PC-3 (cell line): ENCODE measurements at regions not wholly inside any gene's neighbourhood (a gene's known extent, or its start where the extent isn't known, plus 50 kb on each side); places are given as distances from the start of the nearest gene placed in this dataset.
A peak's percentile ranks its signal among the peaks of the same experiment; 100 is the strongest.

ENCODE experiments used
- ATAC-seq: fragments of 200-7000 bp; cut with Tn5 transposase; 2 replicates; pipeline ENCODE4 v1.9.1; 2020; ENCODE audit warnings: mild to moderate bottlenecking, moderate library complexity
- BruUV-seq: library from RNA; stranded (reverse); fragments of 400-500 nt; replicated peaks from 2 replicates; lab custom pipeline; 2021; lab: Mats Ljungman, UMichigan
- CTCF ChIA-PET: fragments of 300-600 bp; sonication (Branson Sonifier 250); formaldehyde crosslinking; loops from one replicate; lab custom pipeline; 2022; ENCODE audit warnings: antibody characterized with exemption; lab: Charles Lee
- POLR2A ChIA-PET: fragments of 300-600 bp; sonication (Branson Sonifier 250); formaldehyde crosslinking; loops from one replicate; lab custom pipeline; 2022; ENCODE audit warnings: antibody characterized with exemption; ENCODE audit not compliant: unreplicated experiment; lab: Charles Lee
- DNase-seq: peaks from one replicate; pipeline ENCODE4 v3.0.0-alpha.2; 2015
- H2AFZ ChIP-seq: fragments of 300-600 bp; sonication (generic); 2 replicates; pipeline ENCODE4 v1.6.0; 2016; ENCODE audit warnings: antibody characterized with exemption, low read length
- H3F3A ChIP-seq: fragments of 300-600 bp; sonication (generic); one replicate; pipeline ENCODE4 v1.6.0; 2017; ENCODE audit warnings: antibody characterized with exemption, low read length, control low read depth, mild to moderate bottlenecking; ENCODE audit not compliant: unreplicated experiment
- H3K27ac ChIP-seq: fragments of 300-600 bp; sonication (generic); 2 replicates; pipeline ENCODE4 v1.5.1; 2016; ENCODE audit warnings: mild to moderate bottlenecking, low read length
- H3K27me3 ChIP-seq: fragments of 300-600 bp; sonication (generic); 2 replicates; pipeline ENCODE4 v1.6.1; 2016; ENCODE audit warnings: low read length, mixed read lengths
- H3K36me3 ChIP-seq: fragments of 300-600 bp; sonication (generic); 2 replicates; pipeline ENCODE4 v1.6.1; 2016; ENCODE audit warnings: low read depth, mixed run types, low read length, mixed read lengths
- H3K4me1 ChIP-seq: fragments of 300-600 bp; sonication (generic); 2 replicates; pipeline ENCODE4 v1.5.1; 2016; ENCODE audit warnings: low read length; ENCODE audit not compliant: insufficient read depth
- H3K4me2 ChIP-seq: fragments of 300-600 bp; sonication (generic); 2 replicates; pipeline ENCODE4 v1.6.0; 2016; ENCODE audit warnings: low read length
- H3K4me3 ChIP-seq: fragments of 300-600 bp; sonication (generic); 2 replicates; pipeline ENCODE4 v1.5.1; 2016; ENCODE audit warnings: mild to moderate bottlenecking, low read length, mixed read lengths
- H3K79me2 ChIP-seq: fragments of 300-600 bp; sonication (generic); 2 replicates; pipeline ENCODE4 v1.6.1; 2017; ENCODE audit warnings: low read length, mixed read lengths
- H3K9ac ChIP-seq: fragments of 300-600 bp; sonication (generic); 2 replicates; pipeline ENCODE4 v1.6.0; 2016; ENCODE audit warnings: mild to moderate bottlenecking, low read length
- H3K9me2 ChIP-seq: fragments of 300-600 bp; sonication (generic); replicated peaks from 2 replicates; pipeline ENCODE4 v1.6.1; 2016; ENCODE audit warnings: mixed run types, low read length, mixed read lengths
- H3K9me3 ChIP-seq: fragments of 300-600 bp; sonication (generic); 2 replicates; pipeline ENCODE4 v1.6.1; 2016; ENCODE audit warnings: low read length, mixed read lengths
- H4K20me1 ChIP-seq: fragments of 300-600 bp; sonication (generic); 2 replicates; pipeline ENCODE4 v1.6.1; 2016; ENCODE audit warnings: low read length, mixed read lengths
- EZH2 ChIP-seq: fragments of 300-600 bp; sonication (generic); IDR thresholded peaks from one replicate; pipeline ENCODE4 v1.6.1; 2017; ENCODE audit warnings: antibody characterized with exemption, mild to moderate bottlenecking, low read length; ENCODE audit not compliant: unreplicated experiment
- EZH2phosphoT487 ChIP-seq: fragments of 300-600 bp; sonication (generic); IDR thresholded peaks from 2 replicates; pipeline ENCODE4 v1.6.1; 2018; ENCODE audit warnings: mild to moderate bottlenecking, antibody characterized with exemption, low read length, borderline replicate concordance
- intact Hi-C: fragments of 100-400 bp; cut with micrococcal nuclease; formaldehyde crosslinking; loops from 2 replicates; pipeline ENCODE4 v1.9.0; 2023
- TF ChIP-seq, protein P1 (sequence below): fragments of 300-600 bp; sonication (generic); conservative IDR thresholded peaks from 2 replicates; pipeline ENCODE4 v1.5.1; 2017; ENCODE audit warnings: antibody characterized with exemption, low read depth, mild to moderate bottlenecking, low read length

DNA sequence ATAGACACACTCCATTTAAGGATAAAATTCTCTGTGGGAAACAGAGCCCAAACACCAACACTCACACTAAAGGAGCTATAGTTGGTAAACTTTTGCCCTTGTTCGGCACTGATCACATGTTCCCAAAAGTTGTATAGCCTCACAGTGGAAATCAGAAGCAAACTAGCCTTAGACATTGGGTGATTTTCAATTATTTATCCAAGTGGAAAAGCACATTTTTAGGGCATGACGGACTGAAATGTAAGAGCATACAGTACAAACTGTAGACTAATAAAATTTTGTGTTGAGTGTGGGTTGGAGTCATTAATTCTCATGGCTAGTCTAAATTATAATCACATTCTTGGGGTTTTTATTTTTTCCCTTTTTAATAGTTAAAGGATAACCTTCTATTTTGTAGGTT, 202.4 kb downstream of the MOXD1 start:
- no peaks in the 10 kb centered on the region for H3K9me3 ChIP-seq
- peak overlapping the region; percentile 77 for H3K4me2 ChIP-seq
- no peaks in the 10 kb centered on the region for H3K27me3 ChIP-seq
- CTCF ChIA-PET, result interaction anchor here (0.5 kb wide), 1 partner anchor 476 kb away, joined by 8 read pairs; no protein-coding TSS in a partner anchor
- no peaks in the 10 kb centered on the region for H3F3A ChIP-seq
- peak overlapping the region; percentile 59 for H3K27ac ChIP-seq
- no peaks in the 10 kb centered on the region for H4K20me1 ChIP-seq
- H3K9ac ChIP-seq, result no peak overlapping the region
- no TSS peak for BruUV-seq
- no peaks in the 10 kb centered on the region for H3K9me2 ChIP-seq
- H3K36me3 ChIP-seq, result no peaks in the 10 kb centered on the region
- no peak overlapping the region for H2AFZ ChIP-seq
- POLR2A ChIA-PET, result no interaction called here
- intact Hi-C loops, result no loop called here
- DNase-seq, result peak; percentile 51
- H3K79me2 ChIP-seq, result no peaks in the 10 kb centered on the region
- H3K4me3 ChIP-seq, result no peak overlapping the region
- peak; percentile 61 for ATAC-seq
- H3K4me1 ChIP-seq, result peaks cover 21% of the 10 kb centered on the region
- TF ChIP-seq, protein P1, sequence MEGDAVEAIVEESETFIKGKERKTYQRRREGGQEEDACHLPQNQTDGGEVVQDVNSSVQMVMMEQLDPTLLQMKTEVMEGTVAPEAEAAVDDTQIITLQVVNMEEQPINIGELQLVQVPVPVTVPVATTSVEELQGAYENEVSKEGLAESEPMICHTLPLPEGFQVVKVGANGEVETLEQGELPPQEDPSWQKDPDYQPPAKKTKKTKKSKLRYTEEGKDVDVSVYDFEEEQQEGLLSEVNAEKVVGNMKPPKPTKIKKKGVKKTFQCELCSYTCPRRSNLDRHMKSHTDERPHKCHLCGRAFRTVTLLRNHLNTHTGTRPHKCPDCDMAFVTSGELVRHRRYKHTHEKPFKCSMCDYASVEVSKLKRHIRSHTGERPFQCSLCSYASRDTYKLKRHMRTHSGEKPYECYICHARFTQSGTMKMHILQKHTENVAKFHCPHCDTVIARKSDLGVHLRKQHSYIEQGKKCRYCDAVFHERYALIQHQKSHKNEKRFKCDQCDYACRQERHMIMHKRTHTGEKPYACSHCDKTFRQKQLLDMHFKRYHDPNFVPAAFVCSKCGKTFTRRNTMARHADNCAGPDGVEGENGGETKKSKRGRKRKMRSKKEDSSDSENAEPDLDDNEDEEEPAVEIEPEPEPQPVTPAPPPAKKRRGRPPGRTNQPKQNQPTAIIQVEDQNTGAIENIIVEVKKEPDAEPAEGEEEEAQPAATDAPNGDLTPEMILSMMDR, result no peak
- no peak for TF ChIP-seq EZH2
- TF ChIP-seq EZH2phosphoT487, result no peak

DNA sequence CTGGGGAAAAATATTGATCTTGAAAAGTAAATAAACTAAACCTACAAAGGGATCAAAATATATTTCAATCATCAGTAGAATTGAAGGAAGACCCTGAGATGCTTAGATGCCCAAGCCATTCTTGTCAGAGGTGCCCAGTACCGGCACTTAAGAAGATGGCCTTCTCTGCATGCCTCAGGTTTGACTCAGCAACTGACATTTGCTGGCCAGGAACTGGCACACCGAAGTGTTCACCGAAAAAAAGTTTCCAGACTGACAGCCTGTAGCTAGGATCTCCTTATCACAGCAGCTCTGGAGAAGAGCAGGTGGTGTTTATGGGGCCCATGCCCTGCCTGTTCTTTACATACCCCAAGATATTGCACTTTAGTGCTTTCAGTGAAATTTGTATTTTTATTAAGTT, 203.2 kb downstream of the MOXD1 start:
- no peak overlapping the region for H2AFZ ChIP-seq
- ATAC-seq, result peak; percentile 76

DNA sequence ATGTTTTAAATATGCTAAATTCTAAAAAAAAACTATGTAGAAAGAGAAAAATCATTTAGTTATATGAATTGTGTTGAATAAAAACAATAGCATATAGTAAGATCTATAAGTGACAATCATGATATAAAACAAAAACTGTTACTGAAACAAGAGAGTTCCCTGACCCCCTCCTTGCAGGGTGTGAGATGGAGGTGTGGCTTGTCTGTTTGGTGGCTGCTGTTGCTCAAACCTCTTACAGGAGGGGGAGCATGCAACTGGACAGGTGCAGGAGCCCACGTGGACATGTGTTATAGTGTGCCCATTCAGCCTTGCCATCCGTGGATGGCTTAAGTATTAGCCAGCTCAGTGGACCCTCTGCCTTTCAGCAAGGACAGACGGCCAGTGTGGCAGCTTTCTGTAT, 206.7 kb downstream of the MOXD1 start:
- no peak for ATAC-seq
- intact Hi-C loops, result no loop called here
- DNase-seq, result no peak
- no peak overlapping the region for H3K4me3 ChIP-seq
- H3K9ac ChIP-seq, result no peak overlapping the region
- TF ChIP-seq, protein P1, result no peak
- TF ChIP-seq EZH2, result no peak
- TF ChIP-seq EZH2phosphoT487, result no peak
- H3K9me2 ChIP-seq, result no peaks in the 10 kb centered on the region
- POLR2A ChIA-PET, result no interaction called here
- no peak overlapping the region for H3K27ac ChIP-seq
- no peak overlapping the region for H2AFZ ChIP-seq
- H3K9me3 ChIP-seq, result no peaks in the 10 kb centered on the region
- H4K20me1 ChIP-seq, result no peaks in the 10 kb centered on the region
- no peaks in the 10 kb centered on the region for H3K27me3 ChIP-seq
- no peaks in the 10 kb centered on the region for H3F3A ChIP-seq
- H3K4me2 ChIP-seq, result no peak overlapping the region
- CTCF ChIA-PET, result no interaction called here
- H3K4me1 ChIP-seq, result peaks cover 28% of the 10 kb centered on the region
- H3K79me2 ChIP-seq, result no peaks in the 10 kb centered on the region
- BruUV-seq, result no TSS peak
- no peaks in the 10 kb centered on the region for H3K36me3 ChIP-seq

More for the DNA sequence above, 203.2 kb downstream of the MOXD1 start:
- no peak for TF ChIP-seq EZH2phosphoT487
- intact Hi-C loops, result no loop called here
- Histone ChIP-seq H3K27me3 (no peaks in the 10 kb centered on the region), H3K4me2 (peak overlapping the region; percentile 53), H3K9me2 (no peaks in the 10 kb centered on the region), H3K79me2 (no peaks in the 10 kb centered on the region), H3F3A (no peaks in the 10 kb centered on the region), H3K27ac (no peak overlapping the region), H3K36me3 (no peaks in the 10 kb centered on the region), H3K4me1 (peaks cover 21% of the 10 kb centered on the region), H3K9ac (no peak overlapping the region), H3K9me3 (no peaks in the 10 kb centered on the region), H3K4me3 (no peak overlapping the region), H4K20me1 (no peaks in the 10 kb centered on the region)
- POLR2A ChIA-PET, result no interaction called here
- no TSS peak for BruUV-seq
- DNase-seq, result peak; percentile 66
- CTCF ChIA-PET, result interaction anchor here (0.6 kb wide), 1 partner anchor 265 kb away, joined by 3 read pairs; no protein-coding TSS in a partner anchor
